ENCODE measurements at regions not wholly inside any gene's neighbourhood (a gene's known extent, or its start where the extent isn't known, plus 50 kb on each side); places are given as distances from the start of the nearest gene placed in this dataset.
"Not testable (repeated sequence)": the region's sequence is repeated elsewhere in the genome, so short reads cannot be mapped to it uniquely, and the experiment has no call there.

GRCh38 chr21:17118638-17119384, 394.0 kb upstream of the CXADR start:
- no peaks in the 10 kb centered on the region for H3K36me3 ChIP-seq
- no peaks in the 10 kb centered on the region for H3K4me1 ChIP-seq
- no peak for DNase-seq (ENCODE audit: low spot score in 2 of 2)
- no peaks in the 10 kb centered on the region for H3K9me3 ChIP-seq
- H3K27ac ChIP-seq, result no peak overlapping the region
- TF ChIP-seq POLR2A (IDR thresholded peaks at IDR 0.05) (no peak), EP300 (IDR thresholded peaks at IDR 0.05) (no peak), POLR2AphosphoS5 (IDR thresholded peaks at IDR 0.05) (no peak)
- TF ChIP-seq, protein P1, sequence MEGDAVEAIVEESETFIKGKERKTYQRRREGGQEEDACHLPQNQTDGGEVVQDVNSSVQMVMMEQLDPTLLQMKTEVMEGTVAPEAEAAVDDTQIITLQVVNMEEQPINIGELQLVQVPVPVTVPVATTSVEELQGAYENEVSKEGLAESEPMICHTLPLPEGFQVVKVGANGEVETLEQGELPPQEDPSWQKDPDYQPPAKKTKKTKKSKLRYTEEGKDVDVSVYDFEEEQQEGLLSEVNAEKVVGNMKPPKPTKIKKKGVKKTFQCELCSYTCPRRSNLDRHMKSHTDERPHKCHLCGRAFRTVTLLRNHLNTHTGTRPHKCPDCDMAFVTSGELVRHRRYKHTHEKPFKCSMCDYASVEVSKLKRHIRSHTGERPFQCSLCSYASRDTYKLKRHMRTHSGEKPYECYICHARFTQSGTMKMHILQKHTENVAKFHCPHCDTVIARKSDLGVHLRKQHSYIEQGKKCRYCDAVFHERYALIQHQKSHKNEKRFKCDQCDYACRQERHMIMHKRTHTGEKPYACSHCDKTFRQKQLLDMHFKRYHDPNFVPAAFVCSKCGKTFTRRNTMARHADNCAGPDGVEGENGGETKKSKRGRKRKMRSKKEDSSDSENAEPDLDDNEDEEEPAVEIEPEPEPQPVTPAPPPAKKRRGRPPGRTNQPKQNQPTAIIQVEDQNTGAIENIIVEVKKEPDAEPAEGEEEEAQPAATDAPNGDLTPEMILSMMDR (IDR thresholded peaks at IDR 0.05), result no peak
- 83% methylated on average over 6 of the region's 6 CpGs for WGBS
- H3K4me3 ChIP-seq, result no peak overlapping the region
- no peaks in the 10 kb centered on the region for H3K27me3 ChIP-seq

DNA sequence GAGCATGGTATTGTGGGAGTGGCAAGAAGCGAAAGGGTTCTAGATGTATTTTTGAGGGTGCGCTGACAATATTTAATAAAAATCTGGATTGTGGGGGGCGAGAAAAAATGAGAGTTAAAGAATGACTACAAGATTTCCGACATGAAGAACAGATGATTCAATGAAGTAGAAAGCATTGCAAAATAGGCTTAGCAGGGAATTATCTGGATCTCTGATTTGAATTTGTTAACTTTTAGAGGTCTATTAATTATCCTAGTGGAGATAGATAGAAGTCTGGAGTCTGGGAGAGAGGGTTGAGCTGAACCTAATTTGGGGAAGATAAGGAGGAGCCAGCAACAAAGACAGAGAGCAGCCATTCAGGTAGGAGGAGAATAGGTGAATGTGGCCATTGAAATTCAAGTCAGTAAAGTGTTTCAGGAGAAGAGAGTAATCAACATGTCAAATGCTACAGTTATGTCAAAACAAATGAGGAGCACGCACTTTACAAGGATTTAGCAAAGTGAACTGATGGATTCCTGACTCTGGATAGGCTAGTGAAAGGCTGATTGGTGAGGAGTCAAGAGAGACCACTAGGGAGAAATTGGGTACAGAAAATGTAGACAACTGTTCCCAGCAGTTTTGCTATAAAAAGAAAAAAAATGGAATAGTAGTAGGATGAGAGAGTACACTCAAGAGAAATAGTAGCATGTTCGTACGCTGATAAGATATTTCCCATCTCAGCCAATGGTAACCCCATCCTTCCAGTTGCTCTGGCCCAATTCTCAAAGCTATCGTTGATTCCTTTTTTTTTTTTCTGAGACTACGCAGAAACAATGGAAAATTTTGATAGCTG, 393.2 kb upstream of the CXADR start:
- WGBS, result 69% methylated on average over 9 of the region's 9 CpGs
- Histone ChIP-seq H3K9me3 (no peaks in the 10 kb centered on the region), H3K4me3 (no peak overlapping the region), H3K4me1 (no peaks in the 10 kb centered on the region), H3K36me3 (no peaks in the 10 kb centered on the region), H3K27ac (no peak overlapping the region), H3K27me3 (no peaks in the 10 kb centered on the region)
- no peak for DNase-seq (ENCODE audit: low spot score in 2 of 2)
- TF ChIP-seq POLR2AphosphoS5 (IDR thresholded peaks at IDR 0.05), result no peak
- TF ChIP-seq, protein P1 (IDR thresholded peaks at IDR 0.05), result no peak
- TF ChIP-seq POLR2A (IDR thresholded peaks at IDR 0.05), result no peak
- TF ChIP-seq EP300 (IDR thresholded peaks at IDR 0.05), result no peak

DNA sequence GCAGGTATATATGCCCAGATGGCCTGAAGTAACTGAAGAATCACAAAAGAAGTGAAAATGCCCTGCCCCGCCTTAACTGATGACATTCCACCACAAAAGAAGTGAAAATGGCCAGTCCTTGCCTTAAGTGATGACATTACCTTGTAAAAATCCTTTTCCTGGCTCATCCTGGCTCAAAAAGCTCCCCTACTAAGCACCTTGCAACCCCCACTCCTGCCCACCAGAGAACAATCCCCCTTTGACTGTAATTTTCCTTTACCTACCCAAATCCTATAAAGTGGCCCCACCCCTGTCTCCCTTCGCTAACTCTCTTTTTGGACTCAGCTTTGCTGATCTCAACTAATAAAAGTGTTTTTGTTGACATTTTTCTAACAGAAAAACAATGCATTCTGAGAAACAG, 385.4 kb upstream of the CXADR start:
- H3K27ac ChIP-seq; H3K27me3 ChIP-seq; H3K4me3 ChIP-seq; H3K36me3 ChIP-seq; DNase-seq (ENCODE audit: low spot score in 2 of 2); H3K9me3 ChIP-seq: not testable (repeated sequence)
- 35% methylated on average over 2 of the region's 2 CpGs for WGBS
- H3K4me1 ChIP-seq, result peaks cover 13% of the 10 kb centered on the region

GRCh38 chr21:17128132-17128531, 384.7 kb upstream of the CXADR start:
- H3K9me3 ChIP-seq, result no peaks in the 10 kb centered on the region
- no peak overlapping the region for H3K4me3 ChIP-seq
- peaks cover 13% of the 10 kb centered on the region for H3K4me1 ChIP-seq
- 36% methylated on average over 5 of the region's 5 CpGs for WGBS
- H3K27me3 ChIP-seq, result no peaks in the 10 kb centered on the region
- DNase-seq (ENCODE audit: low spot score in 2 of 2), result no peak
- TF ChIP-seq, protein P1 (IDR thresholded peaks at IDR 0.05), result no peak
- H3K36me3 ChIP-seq, result no peaks in the 10 kb centered on the region
- H3K27ac ChIP-seq, result no peak overlapping the region

DNA sequence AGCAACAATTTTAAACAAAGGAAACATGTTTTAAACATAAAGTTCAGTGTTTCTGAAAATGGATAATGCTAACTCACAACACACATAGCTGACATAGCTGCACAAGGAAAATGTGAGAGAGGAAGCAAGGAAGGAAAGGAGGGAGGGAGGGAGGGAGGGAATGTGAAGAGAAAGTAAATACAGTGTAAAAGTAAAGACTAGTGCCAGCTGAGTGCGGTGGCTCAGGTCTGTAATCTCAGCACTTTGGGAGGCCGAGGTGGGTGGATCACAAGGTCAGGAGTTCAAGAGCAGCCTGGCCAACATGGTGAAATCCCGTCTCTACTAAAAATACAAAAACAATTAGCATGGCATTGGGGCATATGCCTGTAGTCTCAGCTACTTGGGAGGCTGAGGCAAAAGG, 373.7 kb upstream of the CXADR start:
- H3K4me1 ChIP-seq; H3K9me3 ChIP-seq; DNase-seq (ENCODE audit: low spot score in 2 of 2); H3K27ac ChIP-seq; H3K36me3 ChIP-seq; H3K27me3 ChIP-seq: not testable (repeated sequence)
- H3K4me3 ChIP-seq, result peak overlapping the region; percentile 36
- 41% methylated on average over 3 of the region's 3 CpGs for WGBS

- Histone ChIP-seq H3K4me3 (peak overlapping the region; percentile 36), H3K27ac (no peak overlapping the region), H3K9me3 (no peaks in the 10 kb centered on the region), H3K4me1 (no peaks in the 10 kb centered on the region), H3K27me3 (no peaks in the 10 kb centered on the region), H3K36me3 (no peaks in the 10 kb centered on the region)
- no peak for DNase-seq (ENCODE audit: low spot score in 2 of 2)
- 40% methylated on average over 5 of the region's 5 CpGs for WGBS
- TF ChIP-seq, protein P1 (IDR thresholded peaks at IDR 0.05), result no peak
- TF ChIP-seq POLR2A (IDR thresholded peaks at IDR 0.05) (no peak), POLR2AphosphoS5 (IDR thresholded peaks at IDR 0.05) (no peak), EP300 (IDR thresholded peaks at IDR 0.05) (no peak)
These were observed 373.1 kb upstream of the CXADR start for GRCh38 chr21:17139696-17140095.

Measured in suprapubic skin (tissue), 4 donors.